ENCODE measurements at regions not wholly inside any gene's neighbourhood (a gene's known extent, or its start where the extent isn't known, plus 50 kb on each side); places are given as distances from the start of the nearest gene placed in this dataset.

GRCh38 chr10:129033340-129033739 is 433.7 kb upstream of the MGMT start:
- TF ChIP-seq ZBTB7A (CRISPR knock-in tag; IDR thresholded peaks at IDR 0.05) = no peak
- TF ChIP-seq EP300 (IDR thresholded peaks at IDR 0.05; ENCODE audit: low read depth in 2 of 2, low read length in 2 of 2) = no peak
- no peak for TF ChIP-seq EP300 (CRISPR knock-in tag; IDR thresholded peaks at IDR 0.05; ENCODE audit: borderline replicate concordance)
- TF ChIP-seq SMAD3 (CRISPR knock-in tag; IDR thresholded peaks at IDR 0.05) = no peak

Data from HepG2 (cell line).